ENCODE measurements at regions not wholly inside any gene's neighbourhood (a gene's known extent, or its start where the extent isn't known, plus 50 kb on each side); places are given as distances from the start of the nearest gene placed in this dataset.

- no peaks in the 10 kb centered on the region for H3K4me1 ChIP-seq (replicated peaks; ENCODE audit: insufficient read depth)
- no peaks in the 10 kb centered on the region for H3K36me3 ChIP-seq (ENCODE audit: low read depth)
- H2AFZ ChIP-seq, result no peak overlapping the region
- intact Hi-C loops (cut with micrococcal nuclease; ENCODE audit: unreplicated experiment), result no loop called here
- H3K79me2 ChIP-seq (ENCODE audit: low read depth), result no peaks in the 10 kb centered on the region
- ChIA-PET POLR2A (ENCODE audit: unreplicated experiment) (no interaction called here), CTCF (no interaction called here)
- no peak overlapping the region for H3K4me2 ChIP-seq
- H3K9me2 ChIP-seq (ENCODE audit: insufficient read depth), result no peaks in the 10 kb centered on the region
- H3K4me3 ChIP-seq, result no peak overlapping the region
- H3K27ac ChIP-seq, result no peak overlapping the region
- TF ChIP-seq, protein P1, sequence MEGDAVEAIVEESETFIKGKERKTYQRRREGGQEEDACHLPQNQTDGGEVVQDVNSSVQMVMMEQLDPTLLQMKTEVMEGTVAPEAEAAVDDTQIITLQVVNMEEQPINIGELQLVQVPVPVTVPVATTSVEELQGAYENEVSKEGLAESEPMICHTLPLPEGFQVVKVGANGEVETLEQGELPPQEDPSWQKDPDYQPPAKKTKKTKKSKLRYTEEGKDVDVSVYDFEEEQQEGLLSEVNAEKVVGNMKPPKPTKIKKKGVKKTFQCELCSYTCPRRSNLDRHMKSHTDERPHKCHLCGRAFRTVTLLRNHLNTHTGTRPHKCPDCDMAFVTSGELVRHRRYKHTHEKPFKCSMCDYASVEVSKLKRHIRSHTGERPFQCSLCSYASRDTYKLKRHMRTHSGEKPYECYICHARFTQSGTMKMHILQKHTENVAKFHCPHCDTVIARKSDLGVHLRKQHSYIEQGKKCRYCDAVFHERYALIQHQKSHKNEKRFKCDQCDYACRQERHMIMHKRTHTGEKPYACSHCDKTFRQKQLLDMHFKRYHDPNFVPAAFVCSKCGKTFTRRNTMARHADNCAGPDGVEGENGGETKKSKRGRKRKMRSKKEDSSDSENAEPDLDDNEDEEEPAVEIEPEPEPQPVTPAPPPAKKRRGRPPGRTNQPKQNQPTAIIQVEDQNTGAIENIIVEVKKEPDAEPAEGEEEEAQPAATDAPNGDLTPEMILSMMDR (conservative IDR thresholded peaks at IDR 0.05), result no peak
- TF ChIP-seq EZH2 (IDR thresholded peaks at IDR 0.05; ENCODE audit: low read depth), result no peak
- H3K9me3 ChIP-seq (ENCODE audit: insufficient read depth, low read depth), result no peaks in the 10 kb centered on the region
- H3F3A ChIP-seq (ENCODE audit: insufficient read depth, low read depth), result no peaks in the 10 kb centered on the region
- H4K20me1 ChIP-seq (ENCODE audit: insufficient read depth), result no peaks in the 10 kb centered on the region
- no peaks in the 10 kb centered on the region for H3K27me3 ChIP-seq (ENCODE audit: insufficient read depth, low read depth)
- BruUV-seq (replicated peaks), result no TSS peak
- no peak for DNase-seq
These were observed 347.5 kb downstream of the GPAM start for GRCh38 chr10:111836064-111836463.

GRCh38 chr10:111836571-111836970 lies 347.0 kb downstream of the GPAM start:
- no TSS peak for BruUV-seq (replicated peaks)
- no peaks in the 10 kb centered on the region for H3K9me2 ChIP-seq (ENCODE audit: insufficient read depth)
- H3K4me1 ChIP-seq (replicated peaks; ENCODE audit: insufficient read depth), result no peaks in the 10 kb centered on the region
- no peaks in the 10 kb centered on the region for H3F3A ChIP-seq (ENCODE audit: insufficient read depth, low read depth)
- ChIA-PET CTCF (no interaction called here), POLR2A (ENCODE audit: unreplicated experiment) (no interaction called here)
- no peak for TF ChIP-seq EZH2 (IDR thresholded peaks at IDR 0.05; ENCODE audit: low read depth)
- TF ChIP-seq, protein P1 (conservative IDR thresholded peaks at IDR 0.05), result no peak
- no peak overlapping the region for H3K4me2 ChIP-seq
- DNase-seq, result no peak
- H3K27ac ChIP-seq, result no peak overlapping the region
- H3K79me2 ChIP-seq (ENCODE audit: low read depth), result no peaks in the 10 kb centered on the region
- intact Hi-C loops (cut with micrococcal nuclease; ENCODE audit: unreplicated experiment), result no loop called here
- H3K9me3 ChIP-seq (ENCODE audit: insufficient read depth, low read depth), result no peaks in the 10 kb centered on the region
- H2AFZ ChIP-seq, result no peak overlapping the region
- H3K36me3 ChIP-seq (ENCODE audit: low read depth), result no peaks in the 10 kb centered on the region
- no peaks in the 10 kb centered on the region for H4K20me1 ChIP-seq (ENCODE audit: insufficient read depth)
- no peaks in the 10 kb centered on the region for H3K27me3 ChIP-seq (ENCODE audit: insufficient read depth, low read depth)
- no peak overlapping the region for H3K4me3 ChIP-seq

DNA sequence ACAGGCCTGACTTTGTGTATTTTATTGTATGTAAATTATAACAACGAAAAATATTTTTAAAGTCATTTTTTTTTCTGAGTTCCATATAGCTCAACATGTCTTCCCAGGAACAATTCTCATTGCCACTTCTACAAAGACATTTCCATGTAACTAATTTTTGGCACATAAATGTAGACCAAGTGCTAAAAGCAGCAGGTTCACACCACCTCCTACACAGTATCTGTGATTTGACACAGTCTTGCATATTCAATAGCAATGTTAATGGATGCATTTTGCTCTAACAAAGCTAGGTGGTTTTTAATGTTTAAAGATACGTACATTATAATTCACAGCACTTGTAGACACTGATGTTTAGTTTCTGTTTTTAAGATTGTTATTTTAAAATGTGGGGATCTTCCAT lies 346.5 kb downstream of the GPAM start:
- no TSS peak for BruUV-seq (replicated peaks)
- ChIA-PET POLR2A (ENCODE audit: unreplicated experiment) (no interaction called here), CTCF (no interaction called here)
- no peaks in the 10 kb centered on the region for H3K27me3 ChIP-seq (ENCODE audit: insufficient read depth, low read depth)
- no peaks in the 10 kb centered on the region for H3K4me1 ChIP-seq (replicated peaks; ENCODE audit: insufficient read depth)
- H3K79me2 ChIP-seq (ENCODE audit: low read depth), result no peaks in the 10 kb centered on the region
- no peak overlapping the region for H2AFZ ChIP-seq
- no peak overlapping the region for H3K4me3 ChIP-seq
- H3K9me2 ChIP-seq (ENCODE audit: insufficient read depth), result no peaks in the 10 kb centered on the region
- no peaks in the 10 kb centered on the region for H3F3A ChIP-seq (ENCODE audit: insufficient read depth, low read depth)
- no peak overlapping the region for H3K27ac ChIP-seq
- no peak for DNase-seq
- no peaks in the 10 kb centered on the region for H3K36me3 ChIP-seq (ENCODE audit: low read depth)
- intact Hi-C loops (cut with micrococcal nuclease; ENCODE audit: unreplicated experiment), result no loop called here
- TF ChIP-seq EZH2 (IDR thresholded peaks at IDR 0.05; ENCODE audit: low read depth), result no peak
- TF ChIP-seq, protein P1 (conservative IDR thresholded peaks at IDR 0.05), result no peak
- no peaks in the 10 kb centered on the region for H3K9me3 ChIP-seq (ENCODE audit: insufficient read depth, low read depth)
- H3K4me2 ChIP-seq, result no peak overlapping the region
- H4K20me1 ChIP-seq (ENCODE audit: insufficient read depth), result no peaks in the 10 kb centered on the region
